Mesenteric fat pad (tissue), 1 donor: ENCODE measurements at regions not wholly inside any gene's neighbourhood (a gene's known extent, or its start where the extent isn't known, plus 50 kb on each side); places are given as distances from the start of the nearest gene placed in this dataset.
"Not testable (repeated sequence)": the region's sequence is repeated elsewhere in the genome, so short reads cannot be mapped to it uniquely, and the experiment has no call there.

ENCODE experiments used
- DNase-seq: peaks from one replicate; pipeline ENCODE4 v3.0.0-alpha.2; 2020; ENCODE audit warnings: low spot score
- donor health status: DM: yes; HTN: yes; CAD: no.

DNA sequence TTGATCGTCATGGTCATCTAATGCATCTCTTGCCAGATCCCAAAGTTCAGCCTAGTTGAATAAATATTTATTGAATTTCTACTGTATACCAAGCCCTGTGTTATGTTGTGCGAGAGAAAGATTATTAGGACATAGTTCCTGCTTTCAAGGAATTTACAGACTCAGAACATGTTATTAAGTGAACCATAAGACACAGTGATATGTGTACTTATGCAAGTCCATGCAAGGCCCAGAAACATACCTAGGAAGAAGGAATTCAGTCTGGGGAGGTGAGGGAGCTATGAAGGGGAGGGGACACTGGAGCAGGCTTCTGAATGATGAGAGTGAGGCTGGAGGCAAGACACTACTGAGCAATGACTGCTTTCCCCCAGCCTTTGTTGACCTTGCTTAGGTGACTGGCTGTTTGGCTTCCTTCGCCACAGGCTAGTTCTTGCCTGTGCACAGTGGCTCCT lies 81.4 kb downstream of the ACAA2 start:
- no peak for DNase-seq

DNA sequence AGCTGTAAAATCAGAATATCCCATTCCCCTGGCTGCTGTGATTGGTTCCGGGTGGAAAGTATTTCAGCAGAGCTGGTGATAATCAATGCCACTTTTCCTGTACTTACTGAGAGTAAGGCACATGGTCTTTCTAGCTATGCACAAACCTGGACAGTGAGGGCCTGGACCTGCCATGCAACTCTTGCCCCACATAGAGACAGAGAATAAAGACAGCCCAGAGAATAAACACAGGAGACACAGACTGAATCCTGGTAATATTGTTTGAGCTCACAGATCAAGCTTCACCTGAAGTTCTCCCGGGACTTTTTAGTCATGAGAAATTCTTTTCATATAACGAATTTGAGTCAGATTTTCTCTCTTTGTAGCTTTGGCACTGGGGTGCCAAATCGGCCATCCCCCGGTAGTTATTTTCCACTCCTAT lies 81.9 kb downstream of the ACAA2 start:
- DNase-seq: no peak

DNA sequence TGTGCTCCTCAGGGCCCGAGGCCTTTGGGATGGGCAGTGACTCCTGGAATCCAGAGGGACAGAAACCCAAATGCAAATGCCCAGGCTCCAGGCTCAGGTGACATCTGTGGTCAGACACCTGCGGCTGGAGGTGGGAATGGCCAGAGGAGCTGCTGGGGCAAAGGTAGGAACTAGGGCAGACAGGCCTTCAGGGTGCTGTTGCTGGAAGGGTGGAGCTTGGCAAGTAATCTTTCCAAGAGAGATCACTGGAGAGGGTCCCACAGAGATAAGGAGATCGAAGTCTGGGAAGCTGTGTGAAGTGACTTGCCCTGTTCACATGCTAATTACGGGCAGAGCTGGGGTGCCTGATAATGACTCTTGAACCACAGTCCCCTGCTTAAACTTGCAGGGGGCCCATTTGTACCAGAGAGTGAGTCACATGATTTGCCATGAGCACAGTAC lies 82.4 kb downstream of the ACAA2 start:
- no peak for DNase-seq

DNA sequence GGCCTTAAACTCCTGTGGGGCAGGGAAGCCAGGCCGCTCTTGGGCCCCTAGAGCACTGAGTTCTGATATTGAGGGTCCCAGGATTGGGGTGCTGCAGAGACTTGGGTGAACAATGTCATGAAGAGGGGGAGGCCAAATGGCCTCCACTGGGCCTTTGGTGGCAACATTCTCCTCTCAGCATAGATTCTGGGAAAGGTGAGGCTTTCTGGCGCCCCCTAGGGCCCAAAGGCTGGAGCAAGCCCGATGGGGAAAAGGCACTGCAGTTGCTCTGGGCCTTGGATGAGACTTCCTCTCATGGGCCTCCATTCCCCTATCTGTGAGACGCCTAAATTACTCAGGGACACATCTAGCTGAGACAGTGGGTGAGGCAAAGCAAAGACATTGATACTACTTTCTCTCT lies 84.8 kb downstream of the ACAA2 start:
- no peak for DNase-seq

DNA sequence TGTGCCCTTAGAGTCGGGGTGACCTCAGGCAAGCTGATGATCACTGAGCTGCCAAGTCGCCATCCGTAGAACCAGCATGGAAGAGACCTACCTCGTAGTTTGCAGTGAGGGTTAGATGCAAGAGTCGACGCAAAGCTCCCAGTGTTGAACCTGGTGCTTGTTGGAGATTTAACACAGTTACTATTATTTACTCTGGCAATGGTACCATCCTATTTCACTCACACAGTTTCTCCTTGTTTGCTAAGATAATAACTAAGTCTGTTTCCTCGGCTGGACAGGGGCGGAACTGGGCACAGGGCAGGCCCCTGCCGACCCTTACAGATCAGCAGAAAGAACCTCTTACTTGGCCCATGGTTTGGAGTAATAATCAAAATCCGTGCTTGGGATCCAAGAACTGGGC lies 85.5 kb downstream of the ACAA2 start:
- DNase-seq: no peak

DNA sequence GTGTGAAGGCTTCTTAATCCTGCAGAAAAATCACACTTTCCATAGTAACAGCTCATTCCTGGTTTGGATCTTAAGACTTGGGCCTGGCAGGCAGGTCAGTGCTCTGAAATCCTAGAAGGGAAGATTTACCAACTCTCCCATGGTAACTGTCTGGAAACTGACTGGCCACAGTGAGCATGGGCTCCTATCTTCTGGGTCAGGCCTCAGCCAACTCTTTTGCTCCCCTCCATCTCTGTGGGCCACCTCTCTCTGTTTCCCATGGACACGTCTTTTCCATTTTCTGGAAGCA lies 86.7 kb downstream of the ACAA2 start:
- DNase-seq: no peak

DNA sequence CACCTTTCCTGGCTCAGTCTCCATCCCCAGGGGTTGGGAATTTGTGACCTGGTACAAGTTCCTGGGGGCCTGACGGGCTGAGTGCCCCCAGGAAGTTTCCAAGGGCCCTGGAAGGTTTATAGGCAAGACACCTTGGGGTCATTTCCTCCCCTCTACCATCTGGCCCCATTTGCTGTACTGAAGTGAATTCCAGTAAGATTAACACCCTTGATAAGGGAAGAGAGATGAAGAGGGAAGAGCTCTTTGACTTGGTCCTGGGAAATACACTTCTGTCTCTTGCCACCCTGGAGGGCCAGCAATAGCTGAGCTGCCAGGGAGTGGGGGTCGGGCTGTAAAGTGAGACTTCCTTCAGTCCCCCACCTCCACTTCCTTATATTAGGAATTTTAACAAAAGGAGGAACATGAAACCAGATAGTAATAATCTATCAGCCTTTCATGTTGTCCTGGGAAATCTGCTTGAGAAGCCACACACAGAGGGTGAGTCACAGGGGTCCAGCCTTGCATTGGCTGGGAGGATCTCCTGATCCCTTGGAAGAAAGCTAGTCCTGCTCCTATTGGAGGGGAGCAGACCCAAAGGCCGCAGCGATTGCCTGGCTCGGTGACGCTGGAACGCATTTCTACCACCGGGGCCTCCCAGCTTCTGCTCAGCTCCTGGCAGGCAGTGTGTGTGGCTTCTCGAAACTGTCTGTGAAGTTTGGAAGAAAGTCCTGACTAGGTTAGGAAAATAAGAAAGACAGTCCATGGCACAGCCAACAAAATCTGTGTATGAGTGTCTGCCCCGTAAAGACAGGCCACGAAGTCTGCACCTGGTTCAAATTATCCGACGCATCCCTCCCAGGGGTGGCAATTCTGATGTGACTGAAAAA lies 87.3 kb downstream of the ACAA2 start:
- no peak for DNase-seq

DNA sequence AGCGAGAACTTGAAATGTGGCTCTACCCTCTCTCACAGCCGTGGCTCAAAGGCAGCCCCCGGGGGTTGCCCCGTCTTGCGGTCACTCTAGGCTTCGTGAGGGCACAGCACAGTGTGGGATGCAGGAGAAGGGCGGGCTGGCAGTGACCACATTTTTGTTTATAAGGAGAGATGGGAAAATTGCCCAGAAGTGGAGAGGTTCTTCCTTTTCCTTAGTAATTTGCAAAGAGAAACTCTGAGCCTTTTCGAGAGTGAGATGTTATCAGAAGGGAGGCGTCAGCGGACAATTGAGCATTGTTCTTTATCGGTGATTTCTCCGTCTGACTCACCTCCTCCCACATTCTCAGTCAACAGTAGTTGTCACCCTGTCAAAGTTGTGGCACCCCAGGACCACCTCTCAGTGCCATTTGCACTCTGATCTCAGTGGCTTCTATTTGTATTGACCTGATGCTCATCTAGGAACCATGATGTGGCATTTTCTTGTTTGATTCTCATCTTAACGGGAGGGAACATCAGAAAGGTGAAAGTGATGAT lies 89.6 kb downstream of the ACAA2 start:
- no peak for DNase-seq

DNA sequence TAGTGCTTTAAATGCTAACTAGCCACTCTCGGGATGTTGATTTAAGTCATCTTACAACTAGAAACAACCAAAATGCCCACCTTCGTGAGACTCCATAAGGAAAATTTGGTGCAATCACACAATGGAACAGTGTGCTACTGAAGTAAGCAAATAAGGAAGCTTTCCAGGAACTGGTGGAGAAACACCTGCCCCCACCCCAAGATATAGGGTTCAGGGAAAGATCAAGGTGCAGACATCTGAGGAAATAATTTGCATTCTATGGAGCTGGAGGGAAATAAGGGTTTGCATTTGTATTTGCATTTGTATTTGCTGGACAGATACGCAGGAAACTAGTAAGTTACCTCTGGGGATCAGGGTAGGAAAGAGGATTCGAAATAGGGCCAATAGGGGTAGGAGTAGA lies 90.9 kb downstream of the ACAA2 start:
- no peak for DNase-seq

DNA sequence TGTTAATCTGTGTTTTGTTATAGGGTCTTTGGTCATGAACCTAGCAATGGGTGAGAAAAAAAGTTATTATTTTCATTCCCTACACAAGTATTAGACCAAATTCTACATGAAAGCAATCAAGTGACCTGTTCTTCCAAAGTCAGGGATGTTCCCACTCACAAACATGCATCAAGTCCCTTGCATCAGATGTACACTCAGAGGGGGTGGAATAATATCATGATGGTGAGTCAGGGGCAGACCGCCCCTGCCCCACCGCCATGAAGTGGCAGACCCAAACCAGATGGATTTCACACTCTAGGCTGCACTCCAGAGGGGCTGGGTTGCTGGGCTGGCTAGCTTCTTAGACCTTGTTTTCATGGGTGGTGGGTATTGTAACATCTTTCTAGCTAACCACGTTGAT lies 91.4 kb downstream of the ACAA2 start:
- DNase-seq: no peak

DNA sequence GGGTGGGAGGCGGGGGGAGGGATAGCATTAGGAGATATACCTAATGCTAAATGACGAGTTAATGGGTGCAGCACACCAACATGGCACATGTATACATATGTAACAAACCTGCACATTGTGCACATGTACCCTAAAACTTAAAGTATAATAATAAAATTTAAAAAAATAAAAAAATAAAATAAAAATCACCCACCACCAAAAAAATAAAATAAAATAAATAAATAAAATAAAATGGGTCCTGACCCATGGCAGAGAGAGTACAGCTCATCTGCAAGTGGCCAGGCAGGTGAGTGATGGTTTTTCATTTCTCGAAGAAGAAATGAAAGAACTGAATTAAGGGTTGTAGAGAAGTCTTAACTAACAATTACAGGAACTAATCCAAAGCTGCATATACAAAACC lies 92.4 kb downstream of the ACAA2 start:
- DNase-seq: not testable (repeated sequence)

DNA sequence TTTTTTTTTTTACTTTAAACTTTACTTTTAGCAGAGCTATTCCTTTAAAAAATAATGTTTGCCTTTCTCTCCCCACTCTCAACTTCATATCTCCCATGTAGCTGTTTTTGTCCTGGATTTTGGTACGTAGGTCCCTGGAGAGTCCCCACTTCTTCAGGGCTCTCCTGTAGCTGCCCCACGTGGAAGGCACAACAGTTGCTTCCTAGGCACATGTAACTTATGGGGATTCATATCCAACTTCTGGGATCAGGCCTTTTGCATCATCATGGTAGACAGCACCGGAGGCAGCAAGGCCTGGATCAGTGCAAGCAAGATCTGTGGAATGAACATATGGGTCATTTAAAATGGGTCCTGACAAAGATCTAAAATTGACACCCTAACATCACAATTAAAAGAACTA lies 95.7 kb downstream of the ACAA2 start:
- no peak for DNase-seq

DNA sequence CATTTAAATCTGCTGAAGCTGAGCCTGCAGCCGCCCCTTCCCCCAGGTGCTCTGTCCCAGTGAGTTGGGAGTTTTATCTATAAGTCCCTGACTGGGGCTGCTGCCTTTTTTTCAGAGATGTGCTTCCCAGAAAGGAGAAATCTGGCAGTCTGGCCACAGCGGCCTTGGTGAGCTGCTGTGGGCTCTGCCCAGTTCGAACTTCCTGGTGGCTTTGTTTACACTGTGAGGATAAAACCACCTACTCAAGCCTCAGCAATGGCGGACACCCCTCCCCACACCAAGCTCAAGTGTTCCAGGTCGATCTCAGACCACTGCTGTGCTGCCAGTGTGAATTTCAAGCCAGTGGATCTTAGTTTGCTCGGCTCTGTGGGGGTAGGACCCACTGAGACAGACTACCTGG lies 97.3 kb downstream of the ACAA2 start:
- DNase-seq: no peak

DNA sequence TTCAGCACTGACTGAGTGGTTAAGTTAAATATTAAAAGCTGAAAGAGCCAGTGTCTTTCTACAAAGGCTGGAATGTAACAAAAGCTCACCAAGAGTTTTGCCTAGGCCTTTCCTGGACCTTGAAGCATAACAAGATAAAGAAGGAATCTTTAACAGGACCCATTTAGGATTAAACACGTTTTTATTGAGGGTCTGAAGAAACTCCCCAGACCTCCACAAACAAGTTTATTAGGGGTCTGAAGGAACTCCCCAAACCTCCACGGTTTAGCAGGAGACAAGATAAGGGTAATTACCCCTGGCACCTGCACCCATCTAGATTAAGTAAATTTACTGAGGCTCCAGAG lies 104.0 kb downstream of the ACAA2 start:
- DNase-seq: no peak

DNA sequence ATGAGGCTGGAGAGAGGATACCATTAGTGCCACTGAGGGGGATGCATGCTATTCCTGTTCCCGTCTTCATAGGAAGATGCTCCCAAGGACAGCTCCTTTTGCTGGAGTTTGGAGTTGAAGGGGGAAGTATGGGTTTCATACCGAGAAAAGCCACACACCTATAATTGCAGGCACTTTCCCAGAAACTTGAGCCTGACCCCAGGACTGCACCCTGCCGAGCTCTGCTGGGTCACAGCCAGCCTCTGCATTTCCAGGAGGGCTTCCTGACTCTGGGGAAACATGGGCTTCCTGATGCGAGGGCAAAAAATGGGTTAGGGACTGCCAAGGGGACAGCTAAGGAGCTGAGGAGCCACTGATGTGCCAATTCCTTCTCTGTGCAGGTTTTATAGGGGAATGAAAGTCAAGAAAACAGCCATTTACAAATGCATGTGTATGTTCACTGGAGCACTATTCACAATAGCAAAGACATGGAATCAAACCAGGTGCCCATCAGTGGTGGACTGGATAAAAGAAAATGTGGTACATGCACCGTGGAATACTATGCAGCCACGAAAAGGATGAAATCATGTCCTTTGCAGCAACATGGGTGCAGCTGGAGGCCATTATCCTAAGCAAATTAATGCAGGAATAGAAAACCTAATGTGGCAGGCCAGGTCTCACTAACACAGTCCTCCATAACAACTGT lies 104.5 kb downstream of the ACAA2 start:
- no peak for DNase-seq

DNA sequence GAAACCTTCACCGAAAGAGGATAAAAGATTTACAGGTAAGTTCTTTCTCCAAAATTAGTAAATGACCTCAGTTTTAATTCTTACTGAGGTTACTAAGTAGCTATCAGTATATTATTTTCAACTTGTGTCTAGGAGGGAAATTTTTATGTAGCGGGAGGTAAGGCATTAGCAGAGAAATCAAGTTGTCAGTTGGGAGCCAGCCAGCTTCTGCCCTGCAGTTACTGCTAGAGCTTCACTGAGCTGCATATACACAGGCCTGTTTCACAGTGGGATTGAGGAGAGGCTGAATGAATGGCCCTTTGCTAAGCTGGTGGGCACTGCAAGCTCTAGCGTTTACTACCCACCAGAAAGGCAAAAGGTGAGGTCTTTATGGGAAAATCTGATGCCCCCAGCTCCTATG lies 105.7 kb downstream of the ACAA2 start:
- no peak for DNase-seq

DNA sequence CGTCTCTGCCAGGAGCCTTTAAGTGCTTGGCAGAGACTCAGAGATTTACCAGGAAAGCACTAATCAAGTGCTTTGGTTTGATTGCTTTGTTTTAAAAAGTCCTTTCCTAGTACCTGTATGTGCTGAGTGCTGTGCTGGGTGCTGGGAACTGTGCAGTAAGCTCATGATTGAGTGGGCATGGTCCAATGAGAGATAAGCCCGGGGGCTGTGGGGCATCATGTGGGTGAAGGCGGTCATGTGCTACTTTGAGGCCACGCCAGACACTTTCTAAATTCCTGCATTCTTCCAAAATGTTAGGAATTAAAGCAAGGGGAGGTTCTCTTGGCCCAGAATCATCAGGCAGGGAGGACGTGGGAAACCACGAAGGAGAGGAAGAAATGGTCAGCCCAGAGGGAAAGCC lies 109.0 kb downstream of the ACAA2 start:
- DNase-seq: no peak

DNA sequence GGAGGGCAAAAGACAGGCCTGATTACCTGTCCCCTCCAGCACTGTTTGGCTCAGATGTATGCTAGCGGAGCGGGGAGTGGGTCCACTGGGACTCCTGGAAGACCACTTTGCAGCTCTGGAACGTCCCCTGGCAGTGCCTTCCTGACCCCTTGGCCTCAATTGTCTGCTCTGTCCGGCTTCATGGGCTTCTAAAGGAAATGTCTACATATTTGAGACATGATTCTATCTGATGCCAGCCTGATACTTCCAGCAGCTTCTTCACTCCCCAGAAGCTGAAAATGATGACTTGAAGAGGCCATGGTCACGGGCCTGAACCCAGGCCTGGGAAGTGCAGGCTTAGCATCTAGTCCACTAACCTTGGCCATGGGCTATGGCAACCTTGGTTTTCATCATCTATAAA lies 112.1 kb downstream of the ACAA2 start:
- no peak for DNase-seq

DNA sequence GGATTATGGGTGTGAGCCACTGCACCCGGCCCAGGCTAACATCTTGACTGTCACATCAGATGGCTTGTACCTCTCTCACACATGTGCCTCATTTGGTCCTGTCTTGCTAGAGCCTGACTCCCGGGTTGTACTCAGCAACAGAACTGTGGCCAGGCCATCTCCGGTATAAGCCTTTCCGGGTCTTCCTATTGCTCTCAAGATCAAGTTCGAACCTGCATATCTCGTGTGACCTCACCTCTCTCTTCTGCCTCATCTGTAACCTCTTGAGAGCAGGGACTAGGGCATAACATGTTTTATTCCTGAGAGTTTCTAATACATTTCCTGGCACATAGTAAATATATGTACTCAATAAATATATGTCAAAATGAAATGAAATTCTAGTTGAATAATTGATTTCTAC lies 114.0 kb downstream of the ACAA2 start:
- no peak for DNase-seq

DNA sequence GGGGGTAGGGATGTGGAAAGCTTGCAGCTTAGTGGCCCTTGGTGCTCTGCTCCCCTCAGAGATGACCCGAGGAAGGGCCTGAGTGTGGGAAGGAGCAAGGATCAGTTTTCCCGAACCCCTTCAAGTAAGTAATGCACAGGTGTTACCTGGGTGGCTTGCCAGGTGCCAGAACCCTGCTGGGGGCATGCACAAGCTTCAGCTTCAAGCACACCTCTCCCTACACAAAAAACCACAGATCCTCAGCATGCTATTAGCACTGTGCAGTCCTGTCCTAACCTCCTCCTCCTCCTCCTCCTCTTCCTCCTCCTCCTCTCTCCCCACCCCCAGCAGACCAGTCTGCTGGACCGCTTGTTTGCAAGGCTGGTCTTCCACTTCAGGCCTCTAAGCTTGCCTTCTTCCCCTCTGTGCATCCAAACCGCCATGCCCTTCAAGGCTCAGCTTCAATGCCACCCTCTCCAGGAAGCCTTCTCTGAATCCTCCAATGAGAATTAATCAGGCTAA lies 114.8 kb downstream of the ACAA2 start:
- no peak for DNase-seq

DNA sequence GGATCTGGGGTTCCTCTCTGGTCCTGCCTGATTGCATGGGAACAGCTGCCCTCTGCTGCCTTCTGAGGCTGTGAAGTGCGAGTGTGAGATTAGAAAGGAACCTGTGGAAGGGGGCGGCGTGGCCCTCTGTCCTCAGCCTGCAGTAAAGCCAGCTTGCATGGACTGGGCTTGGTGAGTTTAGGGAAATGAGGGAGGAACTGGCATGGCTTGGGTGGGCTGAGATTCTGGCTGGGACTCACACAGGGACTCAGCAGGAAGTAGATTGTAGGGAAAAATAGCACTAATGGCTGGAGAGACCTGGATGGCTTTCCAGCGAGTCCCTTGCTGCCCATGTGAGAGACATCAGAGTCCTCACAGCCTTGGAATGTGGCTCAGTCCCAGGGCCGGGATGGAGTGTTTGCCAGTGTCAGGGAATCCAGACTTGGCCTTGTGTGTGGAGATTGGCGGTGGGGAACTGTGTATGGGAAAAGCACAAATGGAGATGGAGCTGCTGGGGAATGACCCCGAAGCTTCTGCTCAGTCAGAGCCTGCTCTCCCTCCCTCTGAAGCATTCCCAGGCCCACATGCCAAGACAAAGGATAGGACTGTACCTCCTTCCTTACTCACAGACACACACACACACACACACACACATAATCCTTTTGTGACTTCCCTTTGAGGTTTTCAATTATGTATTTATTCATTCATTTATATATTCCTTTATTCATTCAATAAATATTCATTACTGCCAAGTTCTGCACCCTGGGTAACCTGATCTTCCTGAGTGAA lies 115.4 kb downstream of the ACAA2 start:
- DNase-seq: no peak

DNA sequence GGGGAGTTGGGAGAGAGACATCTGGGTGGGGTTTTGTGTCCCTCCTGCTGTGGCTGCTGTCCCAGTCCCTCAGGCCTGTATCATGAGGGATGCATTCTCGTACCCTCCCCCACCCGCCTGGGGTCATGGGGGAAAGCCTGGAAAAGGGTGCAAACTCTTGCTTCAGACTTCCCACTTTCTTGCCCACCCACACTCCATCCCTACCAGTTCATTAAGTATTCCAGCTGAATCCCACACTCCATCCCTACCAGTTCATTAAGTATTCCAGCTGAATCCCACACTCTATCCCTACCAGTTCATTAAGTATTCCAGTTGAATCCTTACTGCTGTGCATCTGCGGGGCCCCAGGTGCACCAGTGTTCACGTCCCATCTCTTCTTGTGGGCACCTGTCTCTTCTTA lies 116.3 kb downstream of the ACAA2 start:
- DNase-seq: no peak
